ENCODE measurements at regions not wholly inside any gene's neighbourhood (a gene's known extent, or its start where the extent isn't known, plus 50 kb on each side); places are given as distances from the start of the nearest gene placed in this dataset.

- intact Hi-C loops (cut with DNase I): no loop called here
- no peak overlapping the region for H3K4me3 ChIP-seq
- no peaks in the 10 kb centered on the region for H3K4me1 ChIP-seq
- TF ChIP-seq EP300 (IDR thresholded peaks at IDR 0.05) (no peak), POLR2AphosphoS5 (IDR thresholded peaks at IDR 0.05) (no peak), POLR2A (IDR thresholded peaks at IDR 0.05; ENCODE audit: low read depth) (no peak)
- TF ChIP-seq, protein P1, sequence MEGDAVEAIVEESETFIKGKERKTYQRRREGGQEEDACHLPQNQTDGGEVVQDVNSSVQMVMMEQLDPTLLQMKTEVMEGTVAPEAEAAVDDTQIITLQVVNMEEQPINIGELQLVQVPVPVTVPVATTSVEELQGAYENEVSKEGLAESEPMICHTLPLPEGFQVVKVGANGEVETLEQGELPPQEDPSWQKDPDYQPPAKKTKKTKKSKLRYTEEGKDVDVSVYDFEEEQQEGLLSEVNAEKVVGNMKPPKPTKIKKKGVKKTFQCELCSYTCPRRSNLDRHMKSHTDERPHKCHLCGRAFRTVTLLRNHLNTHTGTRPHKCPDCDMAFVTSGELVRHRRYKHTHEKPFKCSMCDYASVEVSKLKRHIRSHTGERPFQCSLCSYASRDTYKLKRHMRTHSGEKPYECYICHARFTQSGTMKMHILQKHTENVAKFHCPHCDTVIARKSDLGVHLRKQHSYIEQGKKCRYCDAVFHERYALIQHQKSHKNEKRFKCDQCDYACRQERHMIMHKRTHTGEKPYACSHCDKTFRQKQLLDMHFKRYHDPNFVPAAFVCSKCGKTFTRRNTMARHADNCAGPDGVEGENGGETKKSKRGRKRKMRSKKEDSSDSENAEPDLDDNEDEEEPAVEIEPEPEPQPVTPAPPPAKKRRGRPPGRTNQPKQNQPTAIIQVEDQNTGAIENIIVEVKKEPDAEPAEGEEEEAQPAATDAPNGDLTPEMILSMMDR (IDR thresholded peaks at IDR 0.05): no peak
- peaks cover 0 to 10% (median 0%) of the 10 kb centered on the region in 4 donors for H3K9me3 ChIP-seq
- WGBS: 82% methylated on average over 6 of the region's 6 CpGs
- H3K27me3 ChIP-seq: no peaks in the 10 kb centered on the region
- no peaks in the 10 kb centered on the region for H3K36me3 ChIP-seq
- no peak for DNase-seq (ENCODE audit: extremely low spot score)
- no peak overlapping the region for H3K27ac ChIP-seq (replicated peaks in 1 of 4)
Measured at GRCh38 chr2:118689033-118689432, 158.4 kb downstream of the EN1 start.

DNA sequence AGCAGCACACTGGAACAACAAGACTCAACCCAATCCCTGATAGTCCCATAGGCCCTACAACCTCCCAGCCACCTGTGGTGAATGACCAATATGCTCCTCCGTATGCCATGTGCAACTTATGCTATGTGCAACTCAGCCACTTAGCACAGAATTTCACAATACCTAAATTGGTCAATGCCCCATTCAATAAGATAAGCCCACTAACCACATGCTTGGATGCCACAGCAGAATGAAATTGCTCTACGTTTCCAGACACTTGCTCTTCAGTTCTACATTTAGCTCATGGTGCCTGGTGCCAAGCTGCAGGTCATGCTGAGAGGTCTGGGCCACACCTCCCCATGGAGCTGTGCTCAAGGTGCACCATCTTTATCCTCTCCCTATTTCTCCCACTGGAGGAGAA is 159.8 kb downstream of the EN1 start:
- no peak for DNase-seq (ENCODE audit: extremely low spot score)
- TF ChIP-seq POLR2A (IDR thresholded peaks at IDR 0.05; ENCODE audit: low read depth): no peak
- TF ChIP-seq, protein P1 (IDR thresholded peaks at IDR 0.05): no peak
- no peak for TF ChIP-seq POLR2AphosphoS5 (IDR thresholded peaks at IDR 0.05)
- TF ChIP-seq EP300 (IDR thresholded peaks at IDR 0.05): no peak
- peaks cover 0 to 10% (median 0%) of the 10 kb centered on the region in 4 donors for H3K9me3 ChIP-seq
- no peak overlapping the region for H3K27ac ChIP-seq (replicated peaks in 1 of 4)
- intact Hi-C loops (cut with DNase I): no loop called here
- no peaks in the 10 kb centered on the region for H3K4me1 ChIP-seq
- no peaks in the 10 kb centered on the region for H3K27me3 ChIP-seq
- no peak overlapping the region for H3K4me3 ChIP-seq
- WGBS: 81% methylated on average over 1 of the region's 2 CpGs
- no peaks in the 10 kb centered on the region for H3K36me3 ChIP-seq

GRCh38 chr2:118687192-118687591 is 160.3 kb downstream of the EN1 start:
- no peak overlapping the region for H3K4me3 ChIP-seq
- H3K36me3 ChIP-seq: no peaks in the 10 kb centered on the region
- TF ChIP-seq EP300 (IDR thresholded peaks at IDR 0.05) (no peak), POLR2AphosphoS5 (IDR thresholded peaks at IDR 0.05) (no peak), POLR2A (IDR thresholded peaks at IDR 0.05; ENCODE audit: low read depth) (no peak)
- TF ChIP-seq, protein P1 (IDR thresholded peaks at IDR 0.05): no peak
- intact Hi-C loops (cut with DNase I): no loop called here
- WGBS: 79% methylated on average over 3 of the region's 3 CpGs
- H3K4me1 ChIP-seq: no peaks in the 10 kb centered on the region
- H3K9me3 ChIP-seq: peaks cover 0 to 10% (median 0%) of the 10 kb centered on the region in 4 donors
- no peak overlapping the region for H3K27ac ChIP-seq (replicated peaks in 1 of 4)
- H3K27me3 ChIP-seq: no peaks in the 10 kb centered on the region
- no peak for DNase-seq (ENCODE audit: extremely low spot score)

DNA sequence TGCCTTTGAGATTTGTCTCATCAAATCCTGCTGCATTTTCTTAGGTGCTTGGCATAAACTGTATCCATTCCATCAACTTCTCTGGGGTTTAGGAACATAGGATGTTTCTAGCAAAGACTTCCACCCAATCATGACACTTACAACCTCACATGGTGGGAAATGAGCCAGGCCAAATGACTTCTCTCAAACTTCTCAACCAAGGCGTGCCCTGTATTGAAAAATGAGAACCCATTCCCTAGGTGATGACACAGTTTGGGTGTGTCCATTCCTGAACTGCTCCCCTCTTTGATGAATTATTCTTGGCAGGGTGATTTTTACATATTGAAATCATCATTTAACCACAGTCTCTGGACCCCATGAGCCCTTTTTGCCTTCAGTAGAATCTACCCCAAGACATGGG is 161.1 kb downstream of the EN1 start:
- H3K4me3 ChIP-seq: no peak overlapping the region
- H3K9me3 ChIP-seq: peaks cover 0 to 6% (median 0%) of the 10 kb centered on the region in 4 donors
- no peak overlapping the region for H3K27ac ChIP-seq (replicated peaks in 1 of 4)
- DNase-seq (ENCODE audit: extremely low spot score): no peak
- intact Hi-C loops (cut with DNase I): no loop called here
- TF ChIP-seq, protein P1 (IDR thresholded peaks at IDR 0.05): no peak
- TF ChIP-seq POLR2A (IDR thresholded peaks at IDR 0.05; ENCODE audit: low read depth): no peak
- TF ChIP-seq EP300 (IDR thresholded peaks at IDR 0.05): no peak
- TF ChIP-seq POLR2AphosphoS5 (IDR thresholded peaks at IDR 0.05): no peak
- no peaks in the 10 kb centered on the region for H3K36me3 ChIP-seq
- WGBS: 59% methylated on average over 1 of the region's 1 CpG
- no peaks in the 10 kb centered on the region for H3K27me3 ChIP-seq
- H3K4me1 ChIP-seq: no peaks in the 10 kb centered on the region

DNA sequence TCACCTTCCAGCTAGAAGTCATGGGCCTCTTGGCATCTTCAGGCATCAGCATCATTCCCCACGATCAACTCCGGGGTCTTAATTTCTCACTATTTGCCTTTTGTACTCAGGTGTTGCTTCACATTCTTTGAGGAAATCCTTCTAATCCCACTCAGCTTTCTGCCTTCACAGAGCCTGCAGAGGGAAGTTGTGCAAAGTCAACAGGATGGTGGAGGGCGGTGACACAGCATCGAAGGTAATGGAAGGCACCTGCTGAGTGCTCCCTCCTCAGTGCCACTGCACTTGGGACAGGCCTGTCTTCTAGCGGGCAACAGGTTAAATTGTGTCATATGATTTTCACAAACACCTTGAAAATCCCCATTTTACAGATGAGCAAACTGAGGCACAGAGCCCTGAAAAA is 164.0 kb downstream of the EN1 start:
- intact Hi-C loops (cut with DNase I): no loop called here
- TF ChIP-seq, protein P1 (IDR thresholded peaks at IDR 0.05): no peak
- TF ChIP-seq POLR2AphosphoS5 (IDR thresholded peaks at IDR 0.05): no peak
- no peak for TF ChIP-seq EP300 (IDR thresholded peaks at IDR 0.05)
- no peak for TF ChIP-seq POLR2A (IDR thresholded peaks at IDR 0.05; ENCODE audit: low read depth)
- WGBS: 96% methylated on average over 5 of the region's 5 CpGs

More for the DNA sequence above, 164.0 kb downstream of the EN1 start:
- no peaks in the 10 kb centered on the region for H3K9me3 ChIP-seq
- DNase-seq (ENCODE audit: extremely low spot score): no peak
- peaks cover 0 to 5% (median 0%) of the 10 kb centered on the region in 4 donors for H3K27me3 ChIP-seq
- no peaks in the 10 kb centered on the region for H3K4me1 ChIP-seq
- H3K36me3 ChIP-seq: no peaks in the 10 kb centered on the region
- H3K27ac ChIP-seq (replicated peaks in 1 of 4): no peak overlapping the region
- no peak overlapping the region for H3K4me3 ChIP-seq

Data from esophagus muscularis mucosa (tissue), 4 donors.